HTR-8/SVneo (cell line): ENCODE measurements at regions not wholly inside any gene's neighbourhood (a gene's known extent, or its start where the extent isn't known, plus 50 kb on each side); places are given as distances from the start of the nearest gene placed in this dataset.
"Not testable (repeated sequence)": the region's sequence is repeated elsewhere in the genome, so short reads cannot be mapped to it uniquely, and the experiment has no call there.

Source experiments
- DNase-seq: peaks from one replicate; pipeline ENCODE4 v3.0.0; 2011; ENCODE audit warnings: low spot score, mixed read lengths; ENCODE audit not compliant: insufficient read length
- FAIRE-seq: peaks from 2 replicates; lab custom pipeline; 2011; peaks lifted over from hg19 to GRCh38; lab: Jason Lieb, UNC

DNA sequence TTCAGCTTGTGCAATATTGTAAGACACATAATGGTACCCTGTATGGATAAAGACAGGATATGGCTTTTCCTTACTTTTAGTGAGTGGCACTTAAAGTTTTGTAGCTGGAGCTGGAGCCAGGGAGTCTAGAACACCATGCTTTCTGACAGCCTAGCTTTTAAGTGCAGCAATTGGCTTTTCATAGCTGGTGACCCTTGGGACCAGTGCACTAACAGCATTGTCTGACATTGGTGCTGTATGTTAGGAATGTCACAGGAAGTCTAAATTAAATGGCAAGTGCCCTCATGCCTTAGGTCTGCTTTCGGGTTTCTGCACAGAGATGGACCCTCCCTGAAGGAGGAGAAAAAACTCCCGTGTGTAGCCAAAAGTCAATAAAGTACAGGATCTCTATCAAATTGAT lies 628.2 kb downstream of the NR2F2 start:
- DNase-seq: no peak
- FAIRE-seq: no peak

DNA sequence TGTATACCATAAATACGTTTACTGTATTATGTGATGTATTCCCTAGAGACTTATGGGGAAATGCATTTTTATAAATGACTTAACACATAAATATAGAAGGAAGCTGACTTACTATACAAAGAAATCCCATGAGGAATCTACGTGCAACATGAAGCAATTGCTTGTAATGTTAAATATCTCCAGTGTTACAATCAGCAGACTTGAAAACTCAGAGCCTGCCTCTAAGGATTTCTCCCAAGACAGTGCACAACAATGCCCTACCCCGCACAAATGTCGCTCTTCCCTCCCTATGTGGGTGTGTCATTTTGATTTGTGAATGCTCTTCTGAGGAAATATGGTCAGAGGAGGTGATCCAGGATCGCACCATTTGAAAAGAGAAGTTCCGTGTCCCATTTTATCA lies 629.0 kb downstream of the NR2F2 start:
- no peak for FAIRE-seq
- DNase-seq: no peak

DNA sequence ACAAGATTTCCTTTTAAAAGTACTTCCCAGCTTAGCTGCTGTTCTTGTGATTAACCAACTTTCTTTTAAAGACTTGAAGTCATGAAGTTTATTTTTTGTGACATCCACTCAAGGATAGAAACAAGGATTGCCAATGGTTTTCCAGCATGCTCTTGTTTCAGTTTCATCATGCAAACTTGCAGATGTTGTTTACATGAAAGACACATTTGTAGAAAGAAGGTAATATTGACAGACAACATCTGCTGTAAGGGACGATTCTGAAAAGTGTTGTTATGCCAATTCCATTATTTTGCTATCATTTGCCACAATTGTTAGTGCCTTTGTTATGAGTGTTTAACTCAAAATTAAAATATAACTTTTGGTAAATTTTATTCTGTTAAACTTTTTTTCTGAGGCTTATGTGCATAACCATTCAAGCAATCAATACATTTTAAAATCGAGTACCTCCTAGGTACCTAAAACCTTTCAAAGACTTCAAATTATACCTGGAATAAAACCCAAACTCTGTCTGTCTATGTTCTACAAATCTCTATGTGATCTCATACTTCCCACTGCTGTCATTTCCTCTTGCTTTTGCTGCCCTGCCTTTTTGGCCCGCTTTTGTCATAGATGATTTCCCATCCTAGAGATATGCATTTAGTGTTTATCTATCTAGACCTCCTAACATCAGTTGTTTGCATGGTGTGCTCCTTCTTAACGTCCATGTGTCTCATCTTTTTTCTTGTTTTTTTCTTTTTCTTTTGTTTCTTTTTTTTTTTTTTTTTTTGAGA lies 630.4 kb downstream of the NR2F2 start:
- no peak for FAIRE-seq
- no peak for DNase-seq

DNA sequence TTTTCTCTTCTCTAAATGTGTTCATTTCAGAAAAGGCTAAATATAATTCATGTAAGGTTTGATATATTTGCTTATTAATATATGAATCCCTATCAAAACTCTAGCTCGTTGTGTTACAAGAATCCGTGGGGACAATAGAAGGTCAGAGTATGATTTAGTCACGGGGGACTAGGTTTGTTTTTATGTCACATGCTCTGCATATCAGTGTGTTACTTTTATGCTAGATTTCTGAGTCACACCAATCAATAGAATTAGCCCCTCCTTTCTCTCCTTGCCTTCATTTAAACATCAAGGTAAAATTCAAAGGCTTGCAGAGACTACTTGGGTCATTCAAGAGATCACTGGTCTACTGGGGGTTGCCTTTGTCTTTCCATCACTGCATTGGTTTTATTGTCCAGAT lies 636.1 kb downstream of the NR2F2 start:
- no peak for DNase-seq
- FAIRE-seq: no peak

DNA sequence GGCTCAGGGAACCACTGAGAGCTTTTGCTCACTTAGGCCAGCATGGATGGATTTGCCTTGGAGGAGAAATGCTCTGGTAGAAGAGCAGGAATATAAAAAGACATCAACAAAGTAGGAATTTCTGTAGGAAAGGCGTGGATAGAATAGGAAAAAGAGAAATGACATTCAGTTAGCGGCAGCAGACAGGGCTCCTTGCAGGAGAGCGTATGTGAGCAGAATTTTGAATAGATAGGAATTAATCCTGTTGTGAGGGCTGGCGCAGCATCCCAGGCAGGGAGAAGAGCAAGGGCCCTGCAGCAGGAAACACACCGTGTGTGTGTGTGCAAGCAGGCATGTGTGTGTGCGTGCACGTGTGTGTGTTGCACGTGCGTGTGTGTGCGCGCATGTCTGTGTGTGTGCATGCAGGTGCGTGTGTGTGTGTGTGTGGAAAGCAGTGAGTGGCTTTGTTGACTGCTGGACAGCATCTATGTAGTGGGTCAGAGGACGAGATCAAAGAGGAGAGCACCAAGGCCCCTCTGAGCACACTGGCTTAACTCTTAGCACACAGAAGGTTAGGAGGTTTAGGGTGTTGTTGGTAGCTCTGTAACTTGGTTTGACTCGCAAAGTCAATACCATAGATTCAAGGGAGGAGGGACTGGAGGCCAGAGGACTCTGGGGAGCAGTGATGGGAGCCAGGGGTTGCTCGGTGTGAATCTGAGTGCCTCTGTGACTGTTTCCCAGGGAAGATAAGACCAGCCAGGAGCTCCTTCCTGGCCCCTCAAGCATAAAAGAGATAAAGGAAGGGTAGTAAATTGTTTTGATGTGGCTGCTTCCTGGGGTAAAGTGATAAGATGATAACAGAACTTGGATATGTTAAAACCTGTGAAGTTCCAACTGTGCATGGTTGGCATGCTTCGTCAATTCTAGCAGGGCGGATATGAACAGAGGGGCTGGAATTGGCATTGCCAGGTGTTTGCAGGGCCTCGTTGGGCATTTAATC lies 639.5 kb downstream of the NR2F2 start:
- DNase-seq (no peak), FAIRE-seq (no peak)

DNA sequence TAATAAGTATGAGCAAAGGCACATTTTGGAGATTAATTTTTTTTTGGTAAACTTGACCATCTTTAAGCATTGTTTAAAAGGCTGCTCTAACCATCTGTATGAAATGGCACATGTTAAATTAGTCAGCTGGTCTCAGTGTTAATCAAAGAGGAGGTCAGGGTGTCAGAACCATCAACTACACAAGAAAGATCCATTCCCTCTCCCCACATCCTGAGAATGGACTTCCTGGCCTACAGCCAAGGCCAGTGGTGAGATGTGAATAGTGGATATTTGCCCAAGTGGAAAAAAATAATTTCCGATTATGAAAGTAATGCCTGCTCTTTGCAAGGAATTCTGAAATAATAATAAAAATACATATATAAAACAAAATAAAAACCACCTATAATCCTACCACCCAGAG lies 641.7 kb downstream of the NR2F2 start:
- DNase-seq: no peak
- FAIRE-seq: no peak

DNA sequence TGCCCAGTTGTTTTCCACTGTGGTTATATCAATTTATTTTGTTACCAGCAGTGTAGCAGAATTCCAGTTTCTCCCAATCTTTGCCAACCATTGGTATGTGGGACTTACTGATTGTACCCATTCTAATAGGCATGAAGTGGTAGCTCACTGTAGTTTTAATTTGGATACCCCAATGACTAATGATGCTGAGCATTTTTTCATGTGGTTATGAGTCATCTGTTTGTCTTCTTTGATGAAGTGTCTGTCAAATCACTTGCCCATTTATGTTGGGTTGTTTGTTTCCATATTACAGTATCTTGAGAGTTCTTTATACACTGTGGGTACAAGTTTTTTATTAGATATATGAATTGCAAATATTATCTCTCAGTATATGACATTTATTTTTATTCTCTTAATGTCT lies 644.3 kb downstream of the NR2F2 start:
- FAIRE-seq: no peak
- DNase-seq: no peak

DNA sequence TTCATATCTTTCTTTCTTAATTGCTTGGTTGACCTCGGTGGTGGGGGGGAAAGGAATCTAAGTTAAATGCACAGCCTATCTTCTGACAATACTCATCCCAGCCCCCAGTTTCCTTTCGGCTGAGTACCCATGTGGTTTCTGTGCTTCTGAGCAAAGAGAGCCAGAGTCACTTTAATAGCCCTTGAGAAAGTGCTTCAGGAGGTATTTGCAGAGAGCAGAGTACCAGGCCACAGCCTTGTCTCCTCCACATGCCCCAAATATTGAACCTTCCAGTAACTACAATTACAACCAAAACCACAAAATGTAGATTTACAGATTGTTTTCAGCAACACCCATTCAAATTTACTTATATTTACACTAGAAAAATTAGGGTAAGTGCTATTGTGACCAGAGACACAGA lies 647.4 kb downstream of the NR2F2 start:
- DNase-seq (no peak), FAIRE-seq (no peak)

DNA sequence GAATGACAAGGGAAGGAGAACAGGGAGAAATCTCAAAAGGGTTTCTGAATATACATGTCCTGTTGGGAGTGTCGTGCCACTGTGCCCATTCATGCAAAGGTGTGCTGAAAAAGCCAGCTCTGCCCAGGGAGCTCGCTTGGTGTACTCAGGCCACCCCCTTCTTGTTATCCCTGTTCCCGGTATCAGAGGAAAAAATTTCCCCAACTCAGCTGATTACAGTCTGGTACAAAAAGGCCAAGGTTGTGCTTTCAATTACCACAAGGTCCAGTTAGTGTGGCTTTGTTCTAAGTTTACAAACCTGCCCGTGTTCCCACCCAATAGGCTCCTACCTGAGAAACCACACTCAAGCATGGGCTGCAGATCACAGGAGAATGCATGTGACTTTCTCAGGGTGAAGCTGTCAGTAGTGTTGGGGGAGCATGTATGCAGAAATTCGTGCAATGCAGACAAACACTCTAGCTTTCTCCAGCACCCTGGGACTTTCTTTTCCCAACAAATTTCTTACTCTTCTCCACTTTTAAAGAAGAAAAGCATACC lies 648.5 kb downstream of the NR2F2 start:
- DNase-seq: no peak
- FAIRE-seq: no peak

DNA sequence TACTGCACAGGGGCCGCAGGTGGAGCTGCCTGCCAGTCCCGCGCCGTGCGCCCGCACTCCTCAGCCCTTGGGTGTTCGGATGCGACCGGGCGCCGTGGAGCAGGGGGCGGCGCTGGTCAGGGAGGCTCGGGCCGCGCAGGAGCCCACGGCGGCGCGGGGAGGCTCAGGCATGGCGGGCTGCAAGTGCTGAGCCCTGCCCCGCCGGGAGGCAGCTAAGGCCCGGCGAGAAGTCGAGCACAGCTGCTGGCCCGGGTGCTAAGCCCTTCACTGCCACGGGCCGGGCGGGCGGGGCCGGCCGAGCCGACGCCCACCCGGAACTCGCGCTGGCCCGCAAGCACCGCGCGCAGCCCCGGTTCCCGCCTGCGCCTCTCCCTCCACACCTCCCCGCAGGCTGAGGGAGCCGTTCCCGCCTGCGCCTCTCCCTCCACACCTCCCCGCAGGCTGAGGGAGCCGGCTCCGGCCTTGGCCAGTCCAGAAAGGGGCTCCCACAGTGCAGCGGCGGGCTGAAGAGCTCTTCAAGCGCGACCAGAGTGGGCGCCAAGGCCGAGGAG lies 653.7 kb downstream of the NR2F2 start:
- FAIRE-seq, DNase-seq: not testable (repeated sequence)

DNA sequence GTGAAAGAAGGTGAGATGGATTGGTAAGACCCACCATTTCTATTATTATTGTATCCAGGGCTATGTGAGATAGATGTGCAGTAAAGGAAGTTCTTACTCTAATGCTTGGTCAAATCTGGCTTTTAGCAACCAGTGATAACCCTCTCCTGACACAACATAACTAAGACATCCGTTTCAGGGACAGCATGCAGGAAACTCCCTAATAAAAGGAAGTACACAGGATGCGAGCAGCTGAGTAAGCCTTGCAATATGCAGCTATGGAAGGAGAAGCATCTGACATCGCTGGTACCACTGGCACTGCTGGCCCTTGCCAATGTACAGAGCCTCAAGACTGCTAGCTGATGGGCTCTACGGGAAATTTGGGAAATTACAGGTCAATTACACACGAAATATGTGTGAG lies 662.3 kb downstream of the NR2F2 start:
- DNase-seq (no peak), FAIRE-seq (no peak)

DNA sequence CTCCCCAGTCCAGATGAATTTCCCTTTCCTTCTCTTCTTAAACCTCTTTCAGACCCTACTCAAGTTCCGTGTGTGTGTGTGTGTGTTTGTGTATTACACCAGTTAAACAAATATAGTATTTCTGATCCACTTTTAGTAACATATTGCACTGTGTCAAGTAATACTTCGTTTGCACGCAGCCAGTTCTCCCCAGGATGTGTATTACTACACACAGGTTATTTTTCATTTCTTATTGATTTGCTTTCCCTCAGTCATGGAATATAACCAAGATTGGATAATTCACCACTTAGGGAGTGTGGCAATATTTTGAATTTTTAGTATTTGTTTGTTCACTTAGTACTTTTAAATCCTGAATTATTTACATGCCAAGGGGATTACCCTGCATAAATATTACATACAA lies 667.0 kb downstream of the NR2F2 start:
- DNase-seq (no peak), FAIRE-seq (no peak)

DNA sequence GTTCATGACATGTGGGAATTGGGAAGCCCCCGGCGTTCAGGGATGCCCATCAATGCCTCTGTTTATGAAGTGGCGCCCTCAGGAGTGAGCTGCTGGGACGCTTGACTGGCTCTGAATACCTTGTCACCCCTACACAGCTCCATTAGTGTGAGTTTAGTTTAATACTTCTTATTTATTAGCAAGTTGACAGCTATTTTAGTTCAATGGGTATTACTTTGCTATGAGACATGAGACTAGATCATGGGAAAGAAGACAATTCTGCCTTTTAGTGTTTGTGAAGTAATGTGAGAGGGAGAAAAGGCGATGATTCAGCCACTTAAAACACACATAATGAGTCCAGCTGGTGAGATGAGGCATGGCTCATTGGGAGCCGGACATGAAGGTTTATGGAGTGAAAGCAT lies 678.5 kb downstream of the NR2F2 start:
- FAIRE-seq (no peak), DNase-seq (no peak)

DNA sequence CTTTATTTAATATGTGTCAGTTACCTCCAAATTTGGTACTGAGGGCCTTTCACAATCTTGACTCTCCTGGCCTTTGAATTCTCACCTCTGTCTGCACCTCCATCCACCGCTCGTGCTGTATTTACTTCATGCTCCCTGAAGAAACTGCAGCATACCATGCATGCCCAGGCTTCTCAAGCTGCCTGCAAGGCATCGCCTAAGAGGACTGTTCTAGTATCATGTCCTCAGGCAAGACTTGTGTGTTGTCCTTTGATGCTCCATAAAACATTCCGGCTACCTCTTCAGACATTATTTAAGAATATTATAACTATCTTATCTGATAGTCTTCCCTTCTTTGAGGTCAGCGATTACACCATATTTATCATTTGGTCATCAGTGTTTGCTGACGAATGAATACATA lies 682.5 kb downstream of the NR2F2 start:
- FAIRE-seq (no peak), DNase-seq (no peak)

DNA sequence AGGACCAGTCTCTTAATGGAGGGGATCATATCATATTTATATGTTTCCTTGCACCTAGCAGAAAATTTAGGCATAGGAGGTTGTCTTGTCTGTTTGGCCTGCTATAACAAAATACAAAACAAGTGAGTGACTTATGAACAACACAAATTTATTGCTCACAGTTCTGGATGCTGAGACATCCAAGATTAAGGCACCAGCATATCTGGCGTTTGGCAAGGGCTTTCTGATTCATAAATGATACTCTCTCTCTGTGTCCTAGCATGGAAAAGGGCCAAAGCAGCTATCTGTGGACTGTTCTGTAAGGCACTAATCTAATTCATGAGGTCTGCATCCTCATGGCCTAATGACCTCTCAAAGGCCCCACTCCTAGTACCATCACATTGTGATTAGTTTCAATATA lies 683.0 kb downstream of the NR2F2 start:
- DNase-seq (no peak), FAIRE-seq (no peak)

DNA sequence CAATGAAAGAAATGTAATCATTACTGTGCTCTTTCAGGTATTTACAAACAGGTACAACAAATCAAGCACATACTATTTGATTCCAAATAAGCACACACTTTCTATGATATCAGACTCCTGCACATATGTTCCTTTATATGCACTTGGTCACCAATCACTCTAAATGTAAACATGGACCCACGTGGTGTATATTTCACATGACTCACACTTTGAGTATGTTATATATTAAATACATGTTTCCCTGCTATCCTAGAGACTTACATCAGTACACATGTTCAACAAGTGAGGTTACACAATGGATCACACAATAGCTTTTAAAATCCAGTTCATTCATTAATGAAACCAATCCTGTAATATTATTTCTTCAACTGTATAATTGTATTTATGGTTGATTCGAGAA lies 683.5 kb downstream of the NR2F2 start:
- DNase-seq (no peak), FAIRE-seq (no peak)

DNA sequence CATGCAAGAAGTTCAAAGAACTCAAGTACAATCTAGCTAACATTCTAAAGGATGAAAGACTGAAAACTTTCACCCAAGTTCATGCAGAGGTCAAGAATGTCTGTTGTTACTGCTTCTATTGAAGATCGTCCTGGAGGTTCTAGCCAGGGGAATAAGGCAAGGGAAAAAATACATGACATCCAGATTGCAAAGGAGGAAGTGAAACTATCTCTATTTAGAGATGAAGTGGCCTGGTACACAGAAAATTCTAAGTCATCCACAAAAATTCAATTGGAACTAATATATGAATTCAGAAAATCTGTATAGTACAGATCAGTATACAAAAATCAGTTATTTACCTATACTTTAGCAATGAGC lies 693.0 kb downstream of the NR2F2 start:
- FAIRE-seq: no peak

DNA sequence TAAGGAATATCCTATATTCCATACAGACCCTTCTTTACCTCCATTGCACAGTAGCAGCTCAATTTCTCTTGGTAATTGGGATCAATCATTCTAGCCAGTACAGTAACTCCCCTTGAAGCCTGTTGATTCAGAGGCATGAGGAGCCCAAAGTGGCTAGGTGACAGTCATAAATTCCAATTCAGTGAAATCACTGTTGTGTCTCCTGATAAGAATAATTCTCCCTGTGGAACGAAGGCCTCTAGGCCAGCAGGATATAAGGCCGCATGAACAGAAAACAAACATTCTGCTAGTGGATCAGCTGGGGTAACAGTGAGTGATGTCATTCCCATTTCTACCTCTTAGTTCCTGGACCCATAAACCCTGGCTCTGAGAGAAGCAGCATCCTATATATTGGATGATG lies 696.3 kb downstream of the NR2F2 start:
- no peak for FAIRE-seq
- DNase-seq: no peak

More for the DNA sequence above, 693.0 kb downstream of the NR2F2 start:
- no peak for DNase-seq

DNA sequence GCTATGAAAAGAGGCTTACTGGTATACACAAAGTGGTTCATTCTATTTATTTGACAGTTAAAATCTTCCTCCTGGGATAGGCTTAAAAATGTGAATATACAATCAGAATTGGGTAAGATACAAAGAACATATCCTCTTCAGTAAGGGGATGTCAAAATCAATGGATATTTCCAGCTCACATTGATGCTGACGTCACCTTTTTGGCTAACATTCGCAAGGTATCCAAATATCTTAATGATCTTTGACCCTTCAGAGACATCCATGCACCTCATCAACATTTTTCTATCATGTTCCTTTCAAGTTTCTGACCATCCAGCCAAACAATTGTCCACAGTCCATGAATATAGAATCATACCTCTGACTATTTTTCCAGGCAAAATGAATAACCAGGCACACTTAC lies 697.3 kb downstream of the NR2F2 start:
- no peak for FAIRE-seq
- DNase-seq: no peak

DNA sequence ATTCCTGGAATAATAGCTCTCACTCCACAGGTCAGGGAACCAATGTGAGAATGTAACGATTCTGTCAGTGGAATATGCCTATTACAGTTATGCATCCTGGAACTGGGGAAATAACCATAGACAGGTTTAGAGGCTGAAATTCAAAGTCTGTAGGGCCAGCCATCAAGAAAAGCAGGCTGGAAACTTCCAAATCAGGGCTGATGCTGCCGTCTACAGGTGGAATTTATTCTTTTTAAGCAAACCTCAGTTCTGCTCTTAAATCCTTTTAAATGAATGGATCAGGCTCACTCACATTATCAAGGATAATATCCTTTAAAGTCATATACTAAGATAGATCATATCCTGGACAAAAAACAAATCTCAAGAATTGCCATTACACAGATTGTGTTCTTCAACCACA lies 699.8 kb downstream of the NR2F2 start:
- FAIRE-seq (no peak), DNase-seq (no peak)

DNA sequence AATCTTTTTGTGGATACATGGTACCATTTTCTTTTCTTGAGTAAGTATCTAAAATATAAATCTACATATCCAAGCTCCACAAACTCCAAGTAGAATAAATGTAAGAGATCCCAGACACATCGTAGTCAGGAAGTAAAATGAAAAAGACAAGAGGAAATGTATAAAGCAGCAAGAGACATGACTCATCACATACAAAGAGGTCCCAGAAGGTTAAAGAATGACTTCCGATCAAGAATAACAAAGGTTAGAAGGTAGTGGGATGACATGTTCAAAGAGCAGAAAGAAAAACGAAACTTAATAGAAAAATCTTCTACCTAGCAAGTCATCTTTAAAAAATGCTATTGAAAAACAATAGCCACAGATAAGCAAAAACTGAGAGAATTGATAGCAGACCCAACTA lies 705.8 kb downstream of the NR2F2 start:
- FAIRE-seq: no peak
- DNase-seq: no peak
